GM12865 (cell line): ENCODE measurements at regions not wholly inside any gene's neighbourhood (a gene's known extent, or its start where the extent isn't known, plus 50 kb on each side); places are given as distances from the start of the nearest gene placed in this dataset.

Experiments
- DNase-seq: peaks from one replicate; pipeline ENCODE4 v3.0.0; 2010; ENCODE audit warnings: low read depth
- H3K4me3 ChIP-seq: 2 replicates; pipeline ENCODE4 v1.5.1; 2011; ENCODE audit warnings: mild to moderate bottlenecking, low read depth, low read length, control low read depth
- CTCF ChIP-seq: IDR thresholded peaks from 2 replicates; pipeline ENCODE4 v1.5.1; 2011; ENCODE audit warnings: low read length, control low read depth, low read depth, inconsistent platforms; ENCODE audit not compliant: insufficient read depth; ENCODE audit errors: missing control alignments

GRCh38 chrX:4186331-4186730, 472.9 kb upstream of the PRKX start:
- no peak for DNase-seq

GRCh38 chrX:4185086-4185485, 471.6 kb upstream of the PRKX start:
- no peak for DNase-seq
- TF ChIP-seq CTCF: no peak
- no peak overlapping the region for H3K4me3 ChIP-seq

More at GRCh38 chrX:4186331-4186730, 472.9 kb upstream of the PRKX start:
- no peak for TF ChIP-seq CTCF
- no peak overlapping the region for H3K4me3 ChIP-seq

- no peak for DNase-seq
- TF ChIP-seq CTCF: no peak
- H3K4me3 ChIP-seq: no peak overlapping the region
These were observed 469.0 kb upstream of the PRKX start for GRCh38 chrX:4182408-4182806.

- H3K4me3 ChIP-seq: no peak overlapping the region
- no peak for DNase-seq
- no peak for TF ChIP-seq CTCF
These were observed 468.4 kb upstream of the PRKX start for GRCh38 chrX:4181782-4182407.

GRCh38 chrX:4179031-4179430, 465.6 kb upstream of the PRKX start:
- DNase-seq: no peak
- no peak for TF ChIP-seq CTCF
- H3K4me3 ChIP-seq: no peak overlapping the region

- H3K4me3 ChIP-seq: no peak overlapping the region
- TF ChIP-seq CTCF: no peak
- DNase-seq: no peak
These were observed 461.8 kb upstream of the PRKX start for GRCh38 chrX:4175221-4175620.

- DNase-seq: no peak
- no peak overlapping the region for H3K4me3 ChIP-seq
- TF ChIP-seq CTCF: no peak
These were observed 460.3 kb upstream of the PRKX start for GRCh38 chrX:4173743-4174142.
